Urinary bladder (tissue), 3 donors: ENCODE measurements at regions not wholly inside any gene's neighbourhood (a gene's known extent, or its start where the extent isn't known, plus 50 kb on each side); places are given as distances from the start of the nearest gene placed in this dataset.
"Not testable (repeated sequence)": the region's sequence is repeated elsewhere in the genome, so short reads cannot be mapped to it uniquely, and the experiment has no call there.

ENCODE experiments used
- DNase-seq: peaks from one replicate; pipeline ENCODE4 v3.0.0-alpha.2; 2015; ENCODE audit errors: extremely low spot score
- H3K27ac ChIP-seq: one replicate; pipeline ENCODE4 v1.5.1; 2013; ENCODE audit warnings: low read depth, mild to moderate bottlenecking, moderate library complexity
- H3K36me3 ChIP-seq: one replicate; pipeline ENCODE4 v1.6.1; 2013; ENCODE audit warnings: mild to moderate bottlenecking, moderate library complexity; ENCODE audit not compliant: insufficient read depth
- H3K4me1 ChIP-seq: one replicate; pipeline ENCODE4 v1.6.1; 2013; ENCODE audit warnings: mild to moderate bottlenecking, moderate library complexity; ENCODE audit not compliant: insufficient read depth
- H3K4me3 ChIP-seq: one replicate; pipeline ENCODE4 v1.5.1; 2013; ENCODE audit warnings: low read depth, low read length
- WGBS: extraction: QIAGEN DNeasy Blood & Tissue Kit; methylation state at CpG from one replicate; pipeline ENCODE4 v1.1.7; 2013; 5-methylcytosine and 5-hydroxymethylcytosine counted together
- donor health status: healthy with polysubstance abuse.
- donor health status: healthy.

GRCh38 chr4:57369446-57369845 is 259.3 kb upstream of the IGFBP7 start:
- no peak overlapping the region for H3K27ac ChIP-seq
- DNase-seq, result no peak
- no peaks in the 10 kb centered on the region for H3K36me3 ChIP-seq
- H3K4me3 ChIP-seq, result no peak overlapping the region
- H3K4me1 ChIP-seq, result no peaks in the 10 kb centered on the region
- WGBS, result 96% methylated on average over 1 of the region's 1 CpG

GRCh38 chr4:57364255-57364654 is 254.1 kb upstream of the IGFBP7 start:
- no peaks in the 10 kb centered on the region for H3K36me3 ChIP-seq
- H3K4me3 ChIP-seq, result no peak overlapping the region
- 92% methylated on average over 1 of the region's 1 CpG for WGBS
- H3K4me1 ChIP-seq, result no peaks in the 10 kb centered on the region
- DNase-seq, result no peak
- H3K27ac ChIP-seq, result no peak overlapping the region

- 15% methylated on average over 1 of the region's 1 CpG for WGBS
- Histone ChIP-seq H3K4me1 (no peaks in the 10 kb centered on the region), H3K4me3 (no peak overlapping the region), H3K27ac (no peak overlapping the region), H3K36me3 (no peaks in the 10 kb centered on the region)
- no peak for DNase-seq
Measured at GRCh38 chr4:57363346-57363745, 253.2 kb upstream of the IGFBP7 start.

GRCh38 chr4:57360681-57361080 is 250.5 kb upstream of the IGFBP7 start:
- no peaks in the 10 kb centered on the region for H3K4me1 ChIP-seq
- H3K4me3 ChIP-seq, result no peak overlapping the region
- WGBS, result 65% methylated on average over 2 of the region's 2 CpGs
- no peak overlapping the region for H3K27ac ChIP-seq
- no peak for DNase-seq
- no peaks in the 10 kb centered on the region for H3K36me3 ChIP-seq

- Histone ChIP-seq H3K36me3 (no peaks in the 10 kb centered on the region), H3K4me3 (no peak overlapping the region), H3K27ac (no peak overlapping the region), H3K4me1 (no peaks in the 10 kb centered on the region)
- DNase-seq, result no peak
- 77% methylated on average over 4 of the region's 4 CpGs for WGBS
Measured at GRCh38 chr4:57355101-57355665, 245.0 kb upstream of the IGFBP7 start.

GRCh38 chr4:57351731-57352130 is 241.5 kb upstream of the IGFBP7 start:
- 55% methylated on average over 1 of the region's 1 CpG for WGBS
- no peak for DNase-seq
- H3K4me1 ChIP-seq, result no peaks in the 10 kb centered on the region
- H3K36me3 ChIP-seq, result no peaks in the 10 kb centered on the region
- no peak overlapping the region for H3K27ac ChIP-seq
- no peak overlapping the region for H3K4me3 ChIP-seq

GRCh38 chr4:57344296-57344695 is 234.1 kb upstream of the IGFBP7 start:
- Histone ChIP-seq H3K27ac (no peak overlapping the region), H3K36me3 (no peaks in the 10 kb centered on the region), H3K4me3 (no peak overlapping the region), H3K4me1 (no peaks in the 10 kb centered on the region)
- DNase-seq, result no peak
- 73% methylated on average over 2 of the region's 2 CpGs for WGBS

GRCh38 chr4:57342411-57342810 is 232.2 kb upstream of the IGFBP7 start:
- Histone ChIP-seq H3K4me1 (no peaks in the 10 kb centered on the region), H3K36me3 (no peaks in the 10 kb centered on the region), H3K27ac (no peak overlapping the region), H3K4me3 (no peak overlapping the region)
- WGBS, result 57% methylated on average over 2 of the region's 2 CpGs
- DNase-seq, result no peak

- not testable (repeated sequence) for DNase-seq
Measured at GRCh38 chr4:57338861-57339260, 228.7 kb upstream of the IGFBP7 start.

GRCh38 chr4:57333684-57334083 is 223.5 kb upstream of the IGFBP7 start:
- Histone ChIP-seq H3K4me1 (no peaks in the 10 kb centered on the region), H3K27ac (no peak overlapping the region), H3K36me3 (no peaks in the 10 kb centered on the region), H3K4me3 (no peak overlapping the region)
- DNase-seq, result no peak
- 49% methylated on average over 5 of the region's 5 CpGs for WGBS

More at GRCh38 chr4:57338861-57339260, 228.7 kb upstream of the IGFBP7 start:
- H3K27ac ChIP-seq, H3K4me1 ChIP-seq, H3K4me3 ChIP-seq, H3K36me3 ChIP-seq: not testable (repeated sequence)

GRCh38 chr4:57331959-57332358 is 221.8 kb upstream of the IGFBP7 start:
- H3K4me1 ChIP-seq, result no peaks in the 10 kb centered on the region
- no peak overlapping the region for H3K27ac ChIP-seq
- no peak overlapping the region for H3K4me3 ChIP-seq
- no peak for DNase-seq
- H3K36me3 ChIP-seq, result no peaks in the 10 kb centered on the region

GRCh38 chr4:57329279-57329678 is 219.1 kb upstream of the IGFBP7 start:
- no peak for DNase-seq
- Histone ChIP-seq H3K36me3 (no peaks in the 10 kb centered on the region), H3K27ac (no peak overlapping the region), H3K4me1 (no peaks in the 10 kb centered on the region), H3K4me3 (no peak overlapping the region)
- WGBS, result 65% methylated on average over 9 of the region's 9 CpGs

- WGBS, result 45% methylated on average over 4 of the region's 4 CpGs
- Histone ChIP-seq H3K36me3 (no peaks in the 10 kb centered on the region), H3K27ac (no peak overlapping the region), H3K4me1 (no peaks in the 10 kb centered on the region), H3K4me3 (no peak overlapping the region)
- no peak for DNase-seq
Measured at GRCh38 chr4:57324673-57325307, 214.6 kb upstream of the IGFBP7 start.

- WGBS, result 60% methylated on average over 4 of the region's 4 CpGs
- Histone ChIP-seq H3K36me3 (no peaks in the 10 kb centered on the region), H3K4me1 (no peaks in the 10 kb centered on the region), H3K27ac (no peak overlapping the region), H3K4me3 (no peak overlapping the region)
- no peak for DNase-seq
Measured at GRCh38 chr4:57320849-57321248, 210.7 kb upstream of the IGFBP7 start.

GRCh38 chr4:57320217-57320616 is 210.0 kb upstream of the IGFBP7 start:
- Histone ChIP-seq H3K36me3 (no peaks in the 10 kb centered on the region), H3K27ac (no peak overlapping the region), H3K4me3 (no peak overlapping the region), H3K4me1 (no peaks in the 10 kb centered on the region)
- no peak for DNase-seq
- 66% methylated on average over 3 of the region's 3 CpGs for WGBS
